Epithelial cell of esophagus (primary cell): ENCODE measurements at regions not wholly inside any gene's neighbourhood (a gene's known extent, or its start where the extent isn't known, plus 50 kb on each side); places are given as distances from the start of the nearest gene placed in this dataset.

ENCODE experiments used
- DNase-seq: peaks from one replicate; pipeline ENCODE4 v3.0.0; 2010; ENCODE audit warnings: low read depth
- H3K4me3 ChIP-seq: 2 replicates; pipeline ENCODE4 v1.5.1; 2011; ENCODE audit warnings: mild to moderate bottlenecking, low read length, control low read depth
- TF ChIP-seq, protein P1 (sequence below): IDR thresholded peaks from 2 replicates; pipeline ENCODE4 v1.5.1; 2011; ENCODE audit warnings: low read depth, mild to moderate bottlenecking, low read length, control low read depth, inconsistent platforms; ENCODE audit not compliant: insufficient read depth; ENCODE audit errors: missing control alignments

DNA sequence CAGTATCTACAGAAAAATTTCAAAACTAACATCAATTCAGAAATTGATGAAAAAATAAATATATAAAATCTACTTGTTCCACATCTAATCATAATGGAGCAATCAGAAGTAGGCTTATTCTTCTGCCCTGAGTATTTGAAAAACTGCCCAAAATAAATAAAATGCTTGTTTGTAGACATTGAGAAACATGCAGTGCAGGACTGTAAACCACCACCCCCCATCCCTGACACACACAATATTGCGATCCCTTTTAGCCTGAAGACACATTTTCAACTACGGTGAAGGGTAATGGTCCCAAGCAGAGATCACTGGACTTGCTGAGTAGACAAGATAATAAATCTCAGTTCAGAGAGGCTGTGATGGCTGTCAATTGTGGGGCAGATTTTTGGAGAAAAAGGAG, 261.5 kb downstream of the C6orf118 start:
- TF ChIP-seq, protein P1, sequence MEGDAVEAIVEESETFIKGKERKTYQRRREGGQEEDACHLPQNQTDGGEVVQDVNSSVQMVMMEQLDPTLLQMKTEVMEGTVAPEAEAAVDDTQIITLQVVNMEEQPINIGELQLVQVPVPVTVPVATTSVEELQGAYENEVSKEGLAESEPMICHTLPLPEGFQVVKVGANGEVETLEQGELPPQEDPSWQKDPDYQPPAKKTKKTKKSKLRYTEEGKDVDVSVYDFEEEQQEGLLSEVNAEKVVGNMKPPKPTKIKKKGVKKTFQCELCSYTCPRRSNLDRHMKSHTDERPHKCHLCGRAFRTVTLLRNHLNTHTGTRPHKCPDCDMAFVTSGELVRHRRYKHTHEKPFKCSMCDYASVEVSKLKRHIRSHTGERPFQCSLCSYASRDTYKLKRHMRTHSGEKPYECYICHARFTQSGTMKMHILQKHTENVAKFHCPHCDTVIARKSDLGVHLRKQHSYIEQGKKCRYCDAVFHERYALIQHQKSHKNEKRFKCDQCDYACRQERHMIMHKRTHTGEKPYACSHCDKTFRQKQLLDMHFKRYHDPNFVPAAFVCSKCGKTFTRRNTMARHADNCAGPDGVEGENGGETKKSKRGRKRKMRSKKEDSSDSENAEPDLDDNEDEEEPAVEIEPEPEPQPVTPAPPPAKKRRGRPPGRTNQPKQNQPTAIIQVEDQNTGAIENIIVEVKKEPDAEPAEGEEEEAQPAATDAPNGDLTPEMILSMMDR: no peak
- DNase-seq: no peak
- H3K4me3 ChIP-seq: no peak overlapping the region

- no peak for DNase-seq
- H3K4me3 ChIP-seq: no peak overlapping the region
- TF ChIP-seq, protein P1: no peak
These were observed 263.8 kb downstream of the C6orf118 start for GRCh38 chr6:165045631-165046030.

- no peak for DNase-seq
- no peak overlapping the region for H3K4me3 ChIP-seq
- TF ChIP-seq, protein P1: no peak
These were observed 266.5 kb downstream of the C6orf118 start for GRCh38 chr6:165042912-165043311.

- no peak overlapping the region for H3K4me3 ChIP-seq
- TF ChIP-seq, protein P1: no peak
These were observed 269.0 kb downstream of the C6orf118 start for GRCh38 chr6:165040440-165040839.

DNA sequence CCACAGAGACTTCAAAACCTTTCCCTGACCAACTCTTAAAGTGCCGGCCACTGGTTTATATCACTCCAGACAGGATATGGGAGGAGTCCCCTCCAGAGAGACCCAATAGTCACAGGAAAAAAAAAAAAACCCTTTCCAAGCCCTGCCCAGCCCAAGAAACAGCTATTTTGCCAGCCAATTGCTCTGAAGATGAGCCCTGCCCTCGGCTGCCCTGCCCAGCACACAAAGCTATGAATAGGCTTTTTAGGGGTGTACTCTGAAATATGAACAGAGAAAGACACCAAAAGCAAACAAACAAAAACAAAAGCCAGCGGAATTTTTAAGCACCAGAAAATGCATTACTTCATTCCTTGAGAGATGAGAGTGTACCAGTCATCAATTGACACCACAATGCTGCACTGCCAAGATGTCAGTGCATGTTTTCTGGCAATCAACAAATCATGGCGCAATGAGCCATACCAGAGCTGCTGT, 275.1 kb downstream of the C6orf118 start:
- no peak overlapping the region for H3K4me3 ChIP-seq
- TF ChIP-seq, protein P1: no peak
- DNase-seq: peak; percentile 11

More at GRCh38 chr6:165040440-165040839, 269.0 kb downstream of the C6orf118 start:
- no peak for DNase-seq

- TF ChIP-seq, protein P1: no peak
- no peak overlapping the region for H3K4me3 ChIP-seq
- no peak for DNase-seq
These were observed 277.9 kb downstream of the C6orf118 start for GRCh38 chr6:165031502-165031901.

GRCh38 chr6:165025040-165025439, 284.4 kb downstream of the C6orf118 start:
- DNase-seq: no peak
- H3K4me3 ChIP-seq: no peak overlapping the region
- TF ChIP-seq, protein P1: no peak
